Stimulated activated CD4-positive, alpha-beta T cell treated with anti-CD3 and anti-CD28 coated beads, Interleukin-4, amount 100 ng/mL, for 24 hours (primary cell): ENCODE measurements at regions not wholly inside any gene's neighbourhood (a gene's known extent, or its start where the extent isn't known, plus 50 kb on each side); places are given as distances from the start of the nearest gene placed in this dataset.
"Not testable (repeated sequence)": the region's sequence is repeated elsewhere in the genome, so short reads cannot be mapped to it uniquely, and the experiment has no call there.

Source experiments
- DNase-seq: peaks from one replicate; pipeline ENCODE4 v3.0.0-alpha.2; 2020

GRCh38 chr14:87285506-87285905 lies 707.5 kb downstream of the GALC start:
- no peak for DNase-seq

DNA sequence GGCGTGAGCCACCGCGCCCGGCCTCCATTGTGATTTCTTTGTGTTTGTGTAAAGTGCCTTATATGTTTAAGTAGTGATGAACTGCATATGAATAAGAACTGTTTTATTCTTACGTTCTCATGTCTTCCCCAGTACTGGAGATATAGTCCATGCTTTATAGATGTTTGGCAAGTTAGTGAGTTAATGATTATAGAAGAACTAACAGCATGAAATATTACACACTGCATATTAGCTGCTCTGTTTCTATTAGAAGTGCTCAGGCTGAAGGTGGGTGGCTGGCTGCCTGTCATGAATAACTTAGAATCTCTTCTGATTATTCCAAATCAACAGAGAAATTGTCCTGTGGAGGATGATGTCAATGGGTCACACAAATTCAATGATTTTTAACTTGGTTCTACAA lies 709.4 kb downstream of the GALC start:
- no peak for DNase-seq

DNA sequence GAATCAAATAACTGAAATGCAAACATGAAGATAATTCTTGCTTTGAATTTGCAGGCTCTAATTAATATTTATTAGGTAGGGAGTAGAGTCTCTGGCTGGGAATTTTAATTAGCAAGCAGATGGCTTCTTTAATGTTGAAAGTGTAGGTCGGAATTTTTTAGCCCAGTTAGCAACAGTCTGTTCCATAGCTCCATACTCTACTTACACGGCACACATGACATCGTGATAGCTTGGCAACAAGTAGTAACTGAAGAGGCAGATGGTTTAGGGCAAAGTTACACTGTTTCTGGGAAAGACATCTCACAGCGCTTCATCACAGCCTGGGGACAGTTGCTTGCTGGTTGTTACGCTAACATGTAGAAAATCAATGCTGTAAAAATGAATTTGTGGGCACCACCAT lies 710.7 kb downstream of the GALC start:
- no peak for DNase-seq

DNA sequence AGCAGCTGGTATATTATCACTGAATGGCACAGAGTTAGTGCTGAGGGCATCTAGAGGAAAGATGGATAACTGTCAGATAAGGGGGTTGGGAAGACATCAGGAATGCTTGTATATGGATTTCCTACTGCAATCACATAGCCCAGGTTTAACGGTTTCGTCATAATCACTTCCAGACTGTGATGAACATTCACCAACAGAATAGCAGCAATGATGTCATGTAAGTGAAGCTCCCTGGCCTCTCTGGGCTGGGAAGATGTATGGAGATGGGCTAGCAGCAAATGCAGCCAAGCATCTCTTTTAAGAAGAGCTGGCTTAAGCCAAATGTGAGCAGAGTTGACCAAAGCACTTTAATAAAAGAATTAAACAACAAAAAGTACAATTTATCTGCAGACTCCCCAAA lies 714.6 kb downstream of the GALC start:
- no peak for DNase-seq

DNA sequence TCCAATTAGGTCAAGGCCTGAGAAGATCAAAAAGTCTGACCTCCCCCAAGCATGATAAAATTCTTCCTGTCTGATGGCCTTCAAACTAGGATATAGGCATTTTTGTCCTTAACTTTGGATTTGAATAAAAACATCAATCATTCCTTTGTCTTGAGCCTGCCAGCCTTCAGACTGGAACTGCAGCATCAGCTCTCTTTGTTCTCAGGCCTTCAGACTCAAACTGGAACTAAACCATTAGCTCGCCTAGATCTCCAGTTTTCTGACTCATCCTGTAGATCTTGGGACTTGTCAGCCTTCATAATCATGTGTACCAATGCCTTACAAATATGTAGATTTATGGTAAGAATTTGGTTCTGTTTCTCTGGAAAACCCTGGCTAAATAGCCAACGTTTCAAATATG lies 721.7 kb downstream of the GALC start:
- DNase-seq, result no peak

- no peak for DNase-seq
Observed at GRCh38 chr14:87268997-87269396, 724.0 kb downstream of the GALC start.

DNA sequence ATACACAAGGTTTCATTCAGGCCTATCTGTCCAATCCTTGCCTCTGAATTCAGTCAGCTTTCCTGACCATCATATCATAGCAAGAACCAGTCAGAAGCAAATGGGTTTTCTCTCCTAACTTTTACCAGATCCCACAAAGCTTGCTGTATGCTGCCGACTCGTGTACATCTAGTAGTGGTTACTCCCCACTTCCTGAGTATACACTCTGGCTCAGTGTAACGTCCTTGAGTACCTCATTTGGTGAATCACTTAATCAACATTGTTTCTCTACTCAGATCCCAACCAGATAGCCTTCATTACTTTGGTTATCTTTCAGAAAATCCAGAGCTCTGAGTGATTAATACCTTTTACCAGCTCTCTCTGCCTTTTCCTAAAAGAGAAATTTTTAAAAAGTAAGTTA lies 728.2 kb downstream of the GALC start:
- no peak for DNase-seq

GRCh38 chr14:87264272-87264785 lies 728.7 kb downstream of the GALC start:
- DNase-seq, result no peak

- no peak for DNase-seq
Observed at GRCh38 chr14:87261621-87262020, 731.4 kb downstream of the GALC start.

- DNase-seq, result no peak
Observed at GRCh38 chr14:87260460-87260859, 732.5 kb downstream of the GALC start.

GRCh38 chr14:87257421-87257820 lies 735.6 kb downstream of the GALC start:
- DNase-seq, result no peak

GRCh38 chr14:87255058-87255457 lies 737.9 kb downstream of the GALC start:
- no peak for DNase-seq

GRCh38 chr14:87254331-87254874 lies 738.6 kb downstream of the GALC start:
- no peak for DNase-seq

DNA sequence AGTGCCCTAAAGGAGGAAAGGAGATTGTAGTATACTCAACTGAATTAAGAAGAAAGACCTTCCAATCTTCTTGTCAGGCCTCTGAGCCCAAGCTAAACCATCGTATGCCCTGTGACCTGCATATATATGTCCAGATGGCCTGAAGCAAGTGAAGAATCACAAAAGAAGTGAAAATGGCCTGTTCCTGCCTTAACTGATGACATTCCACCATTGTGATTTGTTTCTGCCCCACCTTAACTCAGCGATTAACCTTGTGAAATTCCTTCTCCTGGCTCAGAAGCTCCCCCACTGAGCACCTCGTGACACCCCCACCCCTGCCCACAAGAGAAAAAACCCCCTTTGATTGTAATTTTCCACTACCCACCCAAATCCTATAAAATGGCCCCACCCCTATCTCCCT lies 739.2 kb downstream of the GALC start:
- DNase-seq, result not testable (repeated sequence)

GRCh38 chr14:87252103-87252502 lies 740.9 kb downstream of the GALC start:
- DNase-seq, result no peak

GRCh38 chr14:87251011-87251410 lies 742.0 kb downstream of the GALC start:
- DNase-seq, result no peak

DNA sequence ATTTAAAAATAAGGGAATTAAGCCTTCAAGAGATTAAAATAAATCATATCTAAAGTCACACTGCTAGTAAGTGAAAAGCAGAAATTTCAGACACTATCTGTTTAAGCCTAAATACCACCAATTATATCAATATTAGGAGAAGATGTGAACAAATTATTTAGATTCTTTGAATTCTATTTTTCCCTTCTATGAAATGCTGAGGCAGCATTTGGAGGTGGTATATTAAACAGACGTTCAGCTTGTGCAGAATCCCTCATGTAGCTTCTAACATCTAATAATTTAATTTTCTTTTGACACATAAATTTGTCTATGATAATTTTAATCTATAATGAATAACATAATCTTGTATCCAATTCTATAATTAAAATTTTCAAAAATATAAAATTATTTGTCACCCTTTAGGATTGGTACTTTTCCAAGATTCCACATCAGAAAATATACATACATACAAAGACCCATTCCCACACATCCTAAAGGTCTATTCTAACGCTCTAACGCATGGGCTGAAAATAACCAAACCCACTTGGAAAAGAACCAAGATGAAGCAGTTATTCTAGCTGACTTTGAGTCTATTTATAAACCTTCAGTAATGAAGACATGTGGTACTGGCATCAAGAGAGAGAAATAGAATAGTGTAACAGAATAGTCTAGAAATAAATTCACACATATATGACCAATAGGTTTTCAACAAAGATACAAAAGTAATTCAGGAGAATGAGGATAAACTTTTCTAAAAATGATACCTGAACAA lies 751.8 kb downstream of the GALC start:
- no peak for DNase-seq

DNA sequence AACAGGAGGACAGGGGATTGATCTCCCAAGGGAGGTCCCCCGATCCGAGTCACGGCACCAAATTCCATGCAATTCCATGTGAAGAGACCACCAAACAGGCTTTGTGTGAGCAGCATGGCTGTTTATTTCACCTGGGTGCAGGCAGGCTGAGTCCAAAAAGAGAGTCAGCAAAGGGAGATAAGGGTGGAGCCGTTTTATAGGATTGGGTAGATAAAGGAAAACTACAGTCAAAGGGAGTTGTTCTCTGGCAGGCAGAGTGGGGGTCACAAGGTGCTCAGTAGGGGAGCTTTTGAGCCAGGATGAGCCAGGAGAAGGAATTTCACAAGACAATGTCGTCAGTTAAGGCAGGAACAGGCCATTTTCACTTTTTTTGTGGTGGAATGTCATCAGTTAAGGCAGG lies 752.7 kb downstream of the GALC start:
- not testable (repeated sequence) for DNase-seq

DNA sequence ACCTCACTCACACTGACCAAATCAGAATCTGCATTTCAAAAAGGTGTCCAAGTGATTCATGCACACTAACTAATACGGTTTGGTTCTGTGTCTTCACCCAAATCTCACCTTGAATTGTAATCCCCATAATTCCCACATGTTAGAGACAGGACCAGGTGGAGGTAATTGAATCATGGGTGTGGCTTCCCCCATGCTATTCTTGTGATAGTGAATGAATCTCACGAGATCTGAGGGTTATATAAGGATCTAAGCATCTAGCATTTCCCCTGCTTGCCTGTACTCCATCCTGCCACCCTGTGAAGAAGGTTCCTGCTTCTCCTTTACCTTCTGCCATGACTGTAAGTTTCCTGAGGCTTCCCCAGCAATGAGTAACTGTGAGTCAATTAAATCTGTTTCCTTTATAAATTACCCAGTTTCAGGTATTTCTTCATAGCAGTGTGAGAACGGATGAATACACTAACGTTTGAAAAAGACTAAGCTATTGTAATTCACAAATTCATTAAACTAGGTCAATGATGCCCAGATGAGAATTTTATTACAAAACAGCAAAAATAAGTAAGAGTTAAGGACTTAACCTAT lies 759.1 kb downstream of the GALC start:
- DNase-seq, result no peak

DNA sequence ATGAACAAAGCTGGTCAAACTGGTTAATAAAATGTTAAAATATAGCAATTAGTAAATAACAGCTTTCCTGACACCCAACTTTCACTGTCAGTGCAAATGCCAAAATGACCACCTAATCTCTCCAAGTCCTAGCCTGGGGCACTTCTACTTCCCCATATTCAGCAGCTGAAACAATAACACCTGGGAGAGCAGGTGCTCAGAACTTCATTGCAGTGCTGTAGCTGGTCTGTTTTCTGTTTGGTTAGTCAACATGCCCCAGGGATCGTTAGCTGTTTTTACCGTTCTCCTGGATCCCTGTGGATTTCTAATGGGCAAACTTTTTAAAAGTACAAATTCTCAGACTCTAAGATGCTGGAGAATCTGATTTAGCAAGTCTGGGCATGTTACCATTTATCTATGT lies 759.7 kb downstream of the GALC start:
- DNase-seq, result no peak

DNA sequence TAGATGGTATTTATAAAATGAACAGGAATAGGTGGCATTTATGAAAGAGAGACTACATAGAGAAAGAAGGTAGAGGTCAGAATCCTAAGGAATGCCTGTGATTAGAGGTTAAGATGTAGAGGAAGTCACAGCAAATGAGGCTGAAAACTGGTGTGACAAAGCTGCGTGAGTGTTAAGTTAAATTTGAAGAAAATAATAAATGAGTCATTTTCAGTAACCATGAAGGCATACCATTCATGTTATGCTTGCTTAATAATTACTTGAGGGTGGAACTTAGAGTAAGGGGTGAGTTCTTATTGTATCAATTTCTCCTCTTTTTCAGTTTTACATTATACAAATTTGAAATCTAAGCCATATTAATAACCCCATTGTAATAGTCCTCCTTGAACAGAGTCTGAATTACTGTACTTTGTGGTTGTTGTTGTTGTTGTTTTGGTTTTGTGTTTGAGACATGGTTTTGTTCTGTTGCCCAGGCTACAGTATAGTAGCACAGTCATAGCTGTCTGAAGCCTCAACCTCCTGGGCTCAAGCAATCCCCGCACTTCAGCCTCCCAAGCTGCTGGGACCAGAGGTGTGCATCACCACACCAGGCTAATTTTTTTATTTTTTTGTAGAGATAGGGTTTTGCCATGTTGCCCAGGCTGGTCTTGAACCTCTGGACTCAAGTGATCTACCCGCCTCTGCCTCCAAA lies 761.5 kb downstream of the GALC start:
- no peak for DNase-seq

DNA sequence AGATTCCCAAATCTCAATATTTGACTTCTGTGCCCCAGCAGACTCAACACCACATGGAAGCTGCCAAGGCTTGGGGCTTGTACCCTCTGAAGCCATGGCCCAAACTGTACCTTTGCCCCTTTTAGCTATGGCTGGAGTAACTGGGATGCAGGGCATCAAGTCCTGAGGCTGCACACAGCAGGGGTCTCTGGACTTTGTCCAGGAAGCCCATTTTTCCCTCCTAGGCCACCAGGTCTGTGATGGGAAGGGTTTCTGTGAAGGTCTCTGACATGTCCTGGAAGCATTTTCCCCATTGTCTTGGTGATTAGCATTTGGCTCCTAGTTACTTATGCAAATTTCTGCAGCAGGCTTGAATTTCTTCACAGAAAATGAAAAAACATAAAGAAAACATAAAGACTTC lies 762.3 kb downstream of the GALC start:
- no peak for DNase-seq

DNA sequence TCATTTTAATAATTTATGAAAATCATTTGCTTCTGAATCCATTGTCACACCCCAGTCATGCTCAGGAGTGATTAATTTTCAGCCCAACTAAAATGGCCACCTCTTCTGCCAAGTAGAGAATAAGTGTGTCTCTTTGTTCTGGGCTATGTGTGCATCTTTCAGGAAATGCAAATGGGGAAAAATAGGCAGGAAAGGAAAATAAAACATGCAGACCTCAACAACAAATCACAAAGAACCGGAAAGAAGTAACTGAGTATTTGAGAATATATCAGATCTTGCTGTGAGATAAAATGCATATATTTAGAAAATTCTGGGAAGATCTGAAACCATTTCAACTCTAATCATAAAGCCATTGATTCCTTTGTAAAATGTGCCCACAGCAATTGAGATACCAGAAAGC lies 763.9 kb downstream of the GALC start:
- DNase-seq, result no peak

GRCh38 chr14:87217023-87217422 lies 776.0 kb downstream of the GALC start:
- no peak for DNase-seq
